H1 (cell line): ENCODE measurements at regions not wholly inside any gene's neighbourhood (a gene's known extent, or its start where the extent isn't known, plus 50 kb on each side); places are given as distances from the start of the nearest gene placed in this dataset.

Experiments used
- CTCF ChIA-PET: fragments of 300-600 bp; sonication (Branson Sonifier 250); formaldehyde crosslinking; loops from one replicate; lab custom pipeline; 2021; ENCODE audit not compliant: partially characterized antibody; lab: Charles Lee
- POLR2A ChIA-PET: fragments of 300-600 bp; sonication (Branson Sonifier 250); formaldehyde crosslinking; loops from one replicate; lab custom pipeline; 2021; ENCODE audit warnings: inconsistent platforms; ENCODE audit not compliant: partially characterized antibody; lab: Charles Lee
- DNase-seq, 2 experiments: peaks; one replicate each; pipeline versions ENCODE4 v3.0.0 to v3.0.0-alpha.2; 2010 to 2022; ENCODE audit warnings: low spot score in 2 of 2, low read depth in 1 of 2, mixed read lengths in 1 of 2
- FAIRE-seq: peaks from 2 replicates; lab custom pipeline; 2011; peaks lifted over from hg19 to GRCh38; lab: Jason Lieb, UNC
- H2AFZ ChIP-seq: 2 replicates; pipeline ENCODE4 v1.8.1; 2012; ENCODE audit warnings: low read length, inconsistent platforms
- H2AK5ac ChIP-seq: 2 replicates; pipeline ENCODE4 v1.6.1; 2013; ENCODE audit warnings: low read depth, low read length
- H2BK120ac ChIP-seq: replicated peaks from 2 replicates; pipeline ENCODE3; 2013; ENCODE audit warnings: low read depth, low read length, inconsistent platforms
- H2BK12ac ChIP-seq: 2 replicates; pipeline ENCODE4 v1.6.1; 2013; ENCODE audit warnings: low read depth, low read length
- H2BK15ac ChIP-seq: 2 replicates; pipeline ENCODE4 v1.6.1; 2013; ENCODE audit warnings: low read length
- H2BK20ac ChIP-seq: 2 replicates; pipeline ENCODE4 v1.6.1; 2013; ENCODE audit warnings: low read length
- H2BK5ac ChIP-seq: 2 replicates; pipeline ENCODE4 v1.6.1; 2013; ENCODE audit warnings: low read depth, low read length
- H3K14ac ChIP-seq: 2 replicates; pipeline ENCODE4 v1.6.1; 2013; ENCODE audit warnings: inconsistent platforms; ENCODE audit not compliant: insufficient read length
- H3K18ac ChIP-seq: 2 replicates; pipeline ENCODE4 v1.6.1; 2013; ENCODE audit warnings: low read length; ENCODE audit errors: extremely low read depth
- H3K23ac ChIP-seq: 2 replicates; pipeline ENCODE4 v1.6.1; 2013; ENCODE audit warnings: inconsistent platforms; ENCODE audit not compliant: insufficient read length
- H3K23me2 ChIP-seq: 2 replicates; pipeline ENCODE4 v1.6.1; 2013; ENCODE audit warnings: low read depth, low read length
- H3K27ac ChIP-seq: 2 replicates; pipeline ENCODE4 v1.6.1; 2011; ENCODE audit warnings: low read depth, low read length, inconsistent platforms
- H3K27me3 ChIP-seq, 4 experiments: replicated peaks in 1 of 4; 1 replicate in 1 of 4; 2 replicates in 3 of 4; pipeline versions ENCODE4 v1.6.1 to v1.8.1; 2011 to 2013; ENCODE audit warnings: low read length in 3 of 4, mild to moderate bottlenecking in 3 of 4, inconsistent platforms in 2 of 4, mixed read lengths in 2 of 4, moderate library complexity in 1 of 4; ENCODE audit not compliant: control insufficient read depth in 3 of 4, insufficient read depth in 3 of 4; ENCODE audit errors: extremely low read depth in 1 of 4
- H3K36me3 ChIP-seq, 4 experiments: 2 replicates each; pipeline versions ENCODE4 v1.6.1 to v1.8.1; 2011 to 2013; ENCODE audit warnings: mild to moderate bottlenecking in 4 of 4, low read length in 3 of 4, moderate library complexity in 2 of 4, control low read depth in 1 of 4, inconsistent platforms in 1 of 4; ENCODE audit not compliant: insufficient read depth in 4 of 4, control insufficient read depth in 2 of 4
- H3K4ac ChIP-seq: replicated peaks from 2 replicates; pipeline ENCODE3; 2013; ENCODE audit warnings: low read length, low read depth, mixed read lengths, inconsistent platforms; ENCODE audit not compliant: insufficient read length
- H3K4me1 ChIP-seq, 4 experiments: replicated peaks in 1 of 4; 1 replicate in 1 of 4; 2 replicates in 3 of 4; pipeline versions ENCODE4 v1.6.1 to v1.8.1; 2011 to 2013; ENCODE audit warnings: low read length in 3 of 4, inconsistent platforms in 2 of 4, mixed read lengths in 1 of 4; ENCODE audit not compliant: insufficient read depth in 4 of 4, control insufficient read depth in 3 of 4
- H3K4me2 ChIP-seq, 2 experiments: 2 replicates each; pipeline versions ENCODE4 v1.6.1 to v1.8.1; 2011 to 2013; ENCODE audit warnings: low read depth in 2 of 2, low read length in 2 of 2, control low read depth in 1 of 2, inconsistent platforms in 1 of 2, mild to moderate bottlenecking in 1 of 2; ENCODE audit not compliant: insufficient read depth in 1 of 2
- H3K4me3 ChIP-seq, 4 experiments: fragments of 200-600, 300-600 bp in 1 of 4; sonication (generic), shearing (Covaris generic), sonication (Bioruptor Twin) in 1 of 4; 2 replicates each; pipeline versions ENCODE4 v1.5.1 to v1.8.1; 2011 to 2016; ENCODE audit warnings: low read length in 4 of 4, low read depth in 3 of 4, control low read depth in 2 of 4, inconsistent platforms in 2 of 4, mild to moderate bottlenecking in 2 of 4, mixed read lengths in 1 of 4, moderate library complexity in 1 of 4; ENCODE audit not compliant: insufficient read depth in 2 of 4; ENCODE audit errors: extremely low read depth in 1 of 4
- H3K56ac ChIP-seq: replicated peaks from 2 replicates; pipeline ENCODE3; 2013; ENCODE audit warnings: low read depth, mild to moderate bottlenecking, mixed read lengths, low read length, inconsistent platforms; ENCODE audit not compliant: insufficient read length
- H3K79me1 ChIP-seq: 2 replicates; pipeline ENCODE4 v1.6.1; 2013; ENCODE audit warnings: low read depth, low read length, control low read depth
- H3K79me2 ChIP-seq, 2 experiments: 2 replicates each; pipeline versions ENCODE4 v1.6.1 to v1.8.1; 2012 to 2013; ENCODE audit warnings: low read length in 2 of 2, mild to moderate bottlenecking in 2 of 2, inconsistent platforms in 1 of 2; ENCODE audit not compliant: insufficient read depth in 2 of 2, control insufficient read depth in 1 of 2
- H3K9ac ChIP-seq, 4 experiments: replicated peaks in 1 of 4; 1 replicate in 1 of 4; 2 replicates in 3 of 4; pipeline versions ENCODE4 v1.6.1 to v1.8.1; 2011 to 2013; ENCODE audit warnings: low read depth in 3 of 4, low read length in 3 of 4, control low read depth in 2 of 4, mild to moderate bottlenecking in 2 of 4, moderate library complexity in 2 of 4, inconsistent platforms in 1 of 4; ENCODE audit errors: extremely low read depth in 1 of 4
- H3K9me3 ChIP-seq, 2 experiments: 2 replicates each; pipeline versions ENCODE4 v1.6.1 to v1.8.1; 2012 to 2013; ENCODE audit warnings: mild to moderate bottlenecking in 2 of 2, moderate library complexity in 2 of 2, control low read depth in 1 of 2, inconsistent platforms in 1 of 2, low read depth in 1 of 2, low read length in 1 of 2, mixed read lengths in 1 of 2; ENCODE audit not compliant: insufficient read depth in 2 of 2
- H4K20me1 ChIP-seq, 2 experiments: replicated peaks in 1 of 2; 2 replicates each; pipeline versions ENCODE3 to v1.8.1; 2011 to 2013; ENCODE audit warnings: inconsistent platforms in 2 of 2, low read length in 2 of 2, mild to moderate bottlenecking in 1 of 2; ENCODE audit not compliant: insufficient read depth in 2 of 2, control insufficient read depth in 1 of 2
- H4K5ac ChIP-seq: 2 replicates; pipeline ENCODE4 v1.6.1; 2013; ENCODE audit warnings: low read length, low read depth, mixed read lengths, inconsistent platforms; ENCODE audit not compliant: insufficient read length
- H4K8ac ChIP-seq: 2 replicates; pipeline ENCODE4 v1.8.0; 2013; ENCODE audit warnings: mild to moderate bottlenecking, moderate library complexity, low read length, inconsistent platforms; ENCODE audit not compliant: insufficient read depth; ENCODE audit errors: extremely low read depth
- H4K91ac ChIP-seq: replicated peaks from 2 replicates; pipeline ENCODE3; 2013; ENCODE audit warnings: low read length, mixed read lengths, inconsistent platforms; ENCODE audit not compliant: insufficient read length
- KDM5A ChIP-seq: fragments of 200-600 bp; IDR thresholded peaks from 2 replicates; pipeline ENCODE4 v1.7.1; 2012; ENCODE audit warnings: mild to moderate bottlenecking, low read length, inconsistent platforms, mixed read lengths
- RNF2 ChIP-seq: fragments of 200-900, 300-1000 bp; sonication (generic); IDR thresholded peaks from 2 replicates; pipeline ENCODE4 v1.7.1; 2016; ENCODE audit warnings: borderline replicate concordance, low read depth, mild to moderate bottlenecking, antibody characterized with exemption, low read length; ENCODE audit not compliant: poor library complexity, severe bottlenecking; ENCODE audit errors: missing control alignments
- SAP30 ChIP-seq: fragments of 300-600 bp; sonication (generic); IDR thresholded peaks from 2 replicates; pipeline ENCODE4 v1.7.1; 2012; ENCODE audit warnings: low read length, moderate library complexity, mild to moderate bottlenecking, inconsistent platforms; ENCODE audit not compliant: insufficient read depth, insufficient replicate concordance
- WGBS, 2 experiments: shearing (Covaris generic) in 1 of 2; methylation state at CpG; one replicate each; pipeline versions ENCODE4 v1.1.6 to v1.1.7; 2013 to 2015; ENCODE audit warnings: low lambda C conversion rate in 2 of 2, mixed read lengths in 2 of 2, inconsistent platforms in 1 of 2, low coverage in 1 of 2, missing lambda C conversion rate in 1 of 2; ENCODE audit not compliant: insufficient replicate concordance in 2 of 2, insufficient coverage in 1 of 2, insufficient read length in 1 of 2; ENCODE audit errors: extremely low coverage in 1 of 2, missing lambda C conversion rate in 1 of 2; 5-methylcytosine and 5-hydroxymethylcytosine counted together

DNA sequence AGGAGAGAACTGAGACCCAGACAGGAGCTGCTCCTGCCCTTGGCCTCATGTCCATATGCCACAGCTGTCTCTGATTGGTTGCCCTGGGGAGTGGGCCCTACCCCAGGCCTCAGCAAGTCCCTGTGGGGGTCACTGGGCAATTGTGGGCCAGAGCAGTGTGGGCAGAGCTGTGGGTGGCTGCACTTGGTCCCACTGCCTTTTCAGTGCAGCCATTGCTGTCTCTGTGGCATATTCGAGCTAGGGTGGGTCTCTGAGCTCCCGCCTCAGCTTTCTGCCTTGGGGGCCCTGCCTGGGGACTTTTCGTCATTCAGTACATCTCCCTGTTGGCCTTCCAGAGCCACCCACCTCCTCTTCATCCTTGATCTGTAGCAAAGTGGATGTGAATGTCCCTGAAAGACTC, 69.8 kb upstream of the LRPAP1 start:
- H3K4me3 ChIP-seq, result no peak overlapping the region
- no peak overlapping the region for H2AFZ ChIP-seq
- H3K9me3 ChIP-seq, result peaks cover 13 to 20% of the 10 kb centered on the region in 2 experiments; a peak in 2 of 4 replicates
- no peak overlapping the region for H3K23ac ChIP-seq
- no peak overlapping the region for H3K14ac ChIP-seq
- no peak overlapping the region for H2BK15ac ChIP-seq
- ChIA-PET POLR2A (no interaction called here), CTCF (no interaction called here)
- H4K20me1 ChIP-seq, result peaks cover 0 to 7% of the 10 kb centered on the region in 2 experiments
- no peaks in the 10 kb centered on the region for H3K4me1 ChIP-seq
- no peak overlapping the region for H2BK5ac ChIP-seq
- no peak overlapping the region for H4K91ac ChIP-seq
- H4K8ac ChIP-seq, result no peak overlapping the region
- peaks cover 5% of the 10 kb centered on the region; the same call in 1 of the 2 replicates for H3K23me2 ChIP-seq
- no peak overlapping the region for H3K18ac ChIP-seq
- 89% methylated on average over 3 of the region's 3 CpGs; no CpG with 5 or more reads in 1 of the 2 experiments for WGBS, 2 experiments
- no peak overlapping the region for H3K4me2 ChIP-seq
- no peak overlapping the region for H2BK20ac ChIP-seq
- no peak overlapping the region for H4K5ac ChIP-seq
- no peaks in the 10 kb centered on the region for H3K36me3 ChIP-seq
- H2BK120ac ChIP-seq, result no peak overlapping the region
- H3K27ac ChIP-seq, result no peak overlapping the region
- H3K27me3 ChIP-seq, result no peaks in the 10 kb centered on the region
- no peak for FAIRE-seq
- no peak for DNase-seq
- H3K56ac ChIP-seq, result no peak overlapping the region
- no peak overlapping the region for H3K4ac ChIP-seq
- no peak overlapping the region for H2BK12ac ChIP-seq
- no peaks in the 10 kb centered on the region for H3K79me1 ChIP-seq
- no peak overlapping the region for H3K9ac ChIP-seq
- no peak overlapping the region for H2AK5ac ChIP-seq
- H3K79me2 ChIP-seq, result no peaks in the 10 kb centered on the region
- TF ChIP-seq RNF2, result no peak
- no peak for TF ChIP-seq SAP30
- no peak for TF ChIP-seq KDM5A
